ENCODE measurements at regions not wholly inside any gene's neighbourhood (a gene's known extent, or its start where the extent isn't known, plus 50 kb on each side); places are given as distances from the start of the nearest gene placed in this dataset. TPM values are rescaled to one million over a fixed set of nuclear protein-coding genes. Genes with fewer than 3 reads are reported as not detected.

- TF ChIP-seq ZNF425 (CRISPR knock-in tag; conservative IDR thresholded peaks at IDR 0.05) (no peak), ETV6 (CRISPR knock-in tag; IDR thresholded peaks at IDR 0.05) (no peak), FOXJ3 (CRISPR knock-in tag; IDR thresholded peaks at IDR 0.05; ENCODE audit: borderline replicate concordance) (no peak), CTCF (IDR thresholded peaks at IDR 0.05) (no peak), OVOL2 (CRISPR knock-in tag; IDR thresholded peaks at IDR 0.05; ENCODE audit: borderline replicate concordance) (no peak), E2F4 (CRISPR knock-in tag; IDR thresholded peaks at IDR 0.05; ENCODE audit: borderline replicate concordance, low read depth) (no peak), AR (CRISPR knock-in tag; IDR thresholded peaks at IDR 0.05) (no peak), CREB1 (CRISPR knock-in tag; IDR thresholded peaks at IDR 0.05) (no peak), EMX1 (CRISPR knock-in tag; IDR thresholded peaks at IDR 0.05) (no peak), CDX4 (CRISPR knock-in tag; IDR thresholded peaks at IDR 0.05; ENCODE audit: borderline replicate concordance) (no peak), ZNF281 (CRISPR knock-in tag; IDR thresholded peaks at IDR 0.05) (no peak), ESRRA (CRISPR knock-in tag; IDR thresholded peaks at IDR 0.05; ENCODE audit: borderline replicate concordance) (no peak), PRRX2 (CRISPR knock-in tag; IDR thresholded peaks at IDR 0.05) (no peak)
Measured at GRCh38 chrX:95156566-95156965, 1482.6 kb downstream of the FAM133A start (continued).

Small RNAs in the stretch of these regions (microRNA-seq; reads per million reads assigned to microRNA genes)
- gene MIR548M (ENCODE audit: borderline number of aligned reads), result not detected
